SW 1271 (cell line): ENCODE measurements at regions not wholly inside any gene's neighbourhood (a gene's known extent, or its start where the extent isn't known, plus 50 kb on each side); places are given as distances from the start of the nearest gene placed in this dataset.

Experiments
- DNase-seq, 2 experiments: peaks; one replicate each; lab custom pipeline; 2025; lab: John Stamatoyannopoulos, UW

- DNase-seq: no peak
Measured at GRCh38 chr5:6195711-6196358, 182.5 kb downstream of the MED10 start.

GRCh38 chr5:6194906-6195612, 183.3 kb downstream of the MED10 start:
- no peak for DNase-seq

- no peak for DNase-seq
Measured at GRCh38 chr5:6194261-6194875, 184.0 kb downstream of the MED10 start.

- no peak for DNase-seq
Measured at GRCh38 chr5:6193310-6193709, 185.0 kb downstream of the MED10 start.

GRCh38 chr5:6190838-6191237, 187.5 kb downstream of the MED10 start:
- DNase-seq: no peak

- DNase-seq: no peak
Measured at GRCh38 chr5:6188976-6189375, 189.4 kb downstream of the MED10 start.

GRCh38 chr5:6188344-6188743, 190.0 kb downstream of the MED10 start:
- DNase-seq: no peak

GRCh38 chr5:6187501-6187900, 190.8 kb downstream of the MED10 start:
- DNase-seq: no peak

- DNase-seq: no peak
Measured at GRCh38 chr5:6185574-6185973, 192.8 kb downstream of the MED10 start.

- no peak for DNase-seq
Measured at GRCh38 chr5:6184481-6184880, 193.9 kb downstream of the MED10 start.

GRCh38 chr5:6183391-6184390, 194.7 kb downstream of the MED10 start:
- DNase-seq: no peak

GRCh38 chr5:6182271-6182815, 196.0 kb downstream of the MED10 start:
- no peak for DNase-seq

- no peak for DNase-seq
Measured at GRCh38 chr5:6181871-6182270, 196.5 kb downstream of the MED10 start.

- DNase-seq: no peak
Measured at GRCh38 chr5:6181147-6181729, 197.1 kb downstream of the MED10 start.

GRCh38 chr5:6180231-6180872, 198.0 kb downstream of the MED10 start:
- no peak for DNase-seq

- DNase-seq: no peak
Measured at GRCh38 chr5:6178846-6179532, 199.4 kb downstream of the MED10 start.

- DNase-seq: no peak
Measured at GRCh38 chr5:6177926-6178325, 200.4 kb downstream of the MED10 start.

- DNase-seq: no peak
Measured at GRCh38 chr5:6176102-6176693, 202.1 kb downstream of the MED10 start.

GRCh38 chr5:6175172-6175854, 203.0 kb downstream of the MED10 start:
- no peak for DNase-seq
